ENCODE measurements at regions not wholly inside any gene's neighbourhood (a gene's known extent, or its start where the extent isn't known, plus 50 kb on each side); places are given as distances from the start of the nearest gene placed in this dataset.

DNA sequence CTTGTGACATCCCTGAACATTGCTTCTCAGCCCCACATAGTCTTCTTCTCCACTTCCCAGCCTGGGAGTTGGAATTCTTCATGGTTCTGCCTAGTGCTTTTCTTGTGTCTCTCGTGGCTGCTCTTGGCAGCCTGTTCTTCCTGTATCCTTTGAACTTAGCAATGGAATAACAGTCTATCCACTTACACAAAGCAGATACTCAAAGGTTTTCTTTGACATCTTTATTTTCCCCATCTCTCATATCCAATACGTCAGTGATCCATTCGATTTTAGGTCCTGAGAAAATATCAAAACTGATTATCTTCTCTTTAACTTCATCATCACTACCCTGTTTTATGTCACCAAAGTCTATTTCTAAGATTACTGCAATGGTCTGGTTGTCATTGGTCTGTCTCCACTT lies 1091.2 kb upstream of the PIK3C3 start:
- no peak for DNase-seq

DNA sequence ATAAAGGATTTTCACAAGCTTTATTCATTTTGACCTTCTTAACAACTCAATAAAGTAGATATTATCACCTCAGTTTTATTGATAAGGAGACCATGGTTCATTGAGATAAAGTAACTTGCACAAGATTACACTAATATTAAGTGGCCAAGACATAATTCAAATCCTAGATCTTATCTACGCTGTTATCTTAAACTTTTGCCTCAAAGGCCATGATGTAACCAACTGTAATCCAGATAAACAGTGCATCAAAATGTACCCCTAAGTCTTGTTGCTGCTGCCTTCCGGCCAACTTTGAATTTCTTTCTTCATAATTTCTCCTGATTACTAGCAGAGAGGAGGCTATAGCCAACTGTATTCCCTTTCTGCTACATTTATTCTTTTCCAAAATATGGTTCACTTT lies 1094.8 kb upstream of the PIK3C3 start:
- DNase-seq = no peak

DNA sequence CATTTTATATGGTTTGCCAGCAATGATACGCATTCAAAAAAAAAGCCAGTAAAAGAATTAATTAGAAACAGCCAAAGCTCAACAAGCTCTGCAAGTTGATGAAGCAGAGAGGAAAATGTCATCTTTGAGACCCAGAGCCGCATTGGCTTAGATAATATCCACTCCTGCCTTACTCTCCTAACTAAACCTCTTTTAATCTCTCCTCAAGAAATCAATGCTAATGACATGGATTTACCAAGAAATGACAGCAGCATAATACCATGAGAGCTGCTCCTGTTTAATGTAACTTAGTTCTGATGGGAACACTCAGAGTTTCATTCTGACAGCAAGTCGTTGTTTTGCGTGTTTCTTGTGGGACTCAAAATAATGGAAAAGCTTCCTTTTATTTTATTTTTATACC lies 1099.4 kb upstream of the PIK3C3 start:
- DNase-seq = no peak

DNA sequence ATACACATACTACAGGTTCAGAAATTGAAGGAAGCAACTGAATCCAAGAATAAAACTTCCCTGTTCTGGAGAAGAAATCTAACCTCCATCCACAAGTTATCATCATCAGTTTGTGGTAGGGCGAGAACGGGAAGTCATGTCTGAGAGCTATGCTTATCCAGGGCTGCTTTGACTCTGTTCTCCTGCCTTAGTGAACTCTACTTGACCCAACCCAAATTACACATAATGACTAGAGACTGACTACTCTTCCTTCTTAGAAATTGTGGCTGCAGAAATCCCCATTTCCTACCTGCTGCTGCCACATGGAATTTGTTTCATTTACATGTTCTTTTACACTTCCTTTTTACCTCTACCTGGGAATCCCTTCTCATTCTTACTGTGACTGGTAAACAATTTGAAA lies 1102.6 kb upstream of the PIK3C3 start:
- no peak for DNase-seq

DNA sequence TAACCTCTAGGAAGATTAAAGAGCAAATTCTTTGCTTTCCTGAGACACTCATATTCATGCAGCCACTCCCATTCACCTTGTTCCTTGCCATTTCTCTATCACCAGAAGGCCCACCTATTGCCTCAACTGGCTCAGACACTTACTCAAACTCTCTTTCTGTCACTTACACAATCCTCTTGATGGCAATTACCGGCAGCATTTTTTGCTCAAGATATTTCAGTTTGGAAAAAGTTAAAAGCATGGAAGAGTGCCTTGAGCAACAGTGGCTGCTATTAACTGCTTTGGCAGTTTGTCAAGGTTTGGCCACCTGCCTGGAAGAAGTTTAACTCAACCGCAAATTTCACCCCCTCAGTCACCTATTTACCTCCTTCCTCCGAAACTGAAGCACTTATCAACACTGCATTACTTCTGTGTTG lies 1104.0 kb upstream of the PIK3C3 start:
- DNase-seq = no peak

DNA sequence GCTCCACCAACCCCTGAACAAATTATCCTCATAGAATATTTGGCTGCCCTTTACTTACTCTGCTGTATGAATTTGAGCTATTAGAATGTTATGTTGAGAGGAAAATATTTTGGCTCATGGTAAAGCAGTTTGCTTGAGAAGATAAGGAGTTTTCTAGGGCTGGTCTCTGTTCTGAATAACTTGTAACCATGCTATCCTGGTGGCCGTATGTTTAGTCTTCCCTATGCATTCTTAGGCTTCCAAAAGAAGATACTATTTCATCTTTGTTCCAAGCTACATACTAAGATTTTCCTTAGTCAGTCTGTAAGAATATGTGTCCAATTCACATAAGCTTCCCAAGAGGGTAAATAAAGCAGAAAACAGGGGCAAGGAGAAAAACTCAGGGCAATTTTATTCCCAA lies 1105.1 kb upstream of the PIK3C3 start:
- no peak for DNase-seq

DNA sequence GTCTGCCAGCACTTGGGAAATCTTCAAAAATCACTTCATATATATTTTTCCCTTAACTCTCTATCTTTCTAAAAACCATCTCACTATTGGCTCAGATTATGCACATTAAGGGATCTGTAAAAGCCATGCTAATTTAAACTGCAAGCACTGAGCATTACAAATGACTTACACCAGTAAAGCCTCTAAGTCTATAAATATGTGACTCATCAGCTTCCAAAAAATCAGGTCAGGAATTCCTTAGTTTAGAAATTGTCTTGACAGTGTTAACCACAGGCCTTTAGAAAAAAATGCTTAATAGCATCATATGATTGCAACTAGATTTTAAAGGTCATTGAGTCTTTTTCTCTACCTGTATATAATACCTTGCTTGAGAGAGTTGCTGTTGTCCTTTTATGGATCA lies 1113.6 kb upstream of the PIK3C3 start:
- DNase-seq = no peak

DNA sequence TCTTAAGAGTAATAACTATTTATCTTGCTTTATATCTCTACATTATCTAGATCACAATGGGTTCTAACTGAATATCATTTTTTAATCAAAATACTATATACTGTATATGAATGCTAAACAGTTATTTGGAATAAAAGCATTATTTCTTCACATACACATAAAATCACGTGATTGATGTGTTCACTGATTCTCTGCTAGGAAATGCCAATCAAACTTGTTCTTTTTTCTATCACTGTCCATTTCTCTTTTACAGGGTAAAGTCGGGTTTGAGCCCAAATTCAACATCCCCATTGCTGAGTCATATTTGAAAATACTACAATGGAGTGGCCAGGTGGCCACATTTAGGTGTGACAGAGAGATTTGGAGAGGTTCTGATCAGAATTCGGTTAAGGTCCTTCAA lies 1114.0 kb upstream of the PIK3C3 start:
- DNase-seq = no peak

DNA sequence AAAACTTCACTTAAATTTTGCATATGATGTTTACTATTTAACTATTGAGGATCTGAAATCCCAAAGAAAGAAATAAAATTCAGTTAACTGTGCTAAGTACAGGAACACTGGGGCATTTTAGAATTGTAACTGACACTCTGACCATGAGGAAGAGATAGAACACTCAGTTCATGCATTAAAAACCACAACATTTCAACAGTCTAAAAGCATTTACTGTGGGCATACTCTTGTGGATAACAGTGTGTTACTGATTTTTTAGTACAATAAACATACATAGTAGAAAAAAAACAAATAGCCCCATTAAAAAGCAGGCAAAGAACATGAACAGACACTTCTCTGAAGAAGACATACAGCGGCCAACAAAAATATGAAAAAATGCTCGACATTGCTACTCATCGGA lies 1122.7 kb upstream of the PIK3C3 start:
- no peak for DNase-seq

DNA sequence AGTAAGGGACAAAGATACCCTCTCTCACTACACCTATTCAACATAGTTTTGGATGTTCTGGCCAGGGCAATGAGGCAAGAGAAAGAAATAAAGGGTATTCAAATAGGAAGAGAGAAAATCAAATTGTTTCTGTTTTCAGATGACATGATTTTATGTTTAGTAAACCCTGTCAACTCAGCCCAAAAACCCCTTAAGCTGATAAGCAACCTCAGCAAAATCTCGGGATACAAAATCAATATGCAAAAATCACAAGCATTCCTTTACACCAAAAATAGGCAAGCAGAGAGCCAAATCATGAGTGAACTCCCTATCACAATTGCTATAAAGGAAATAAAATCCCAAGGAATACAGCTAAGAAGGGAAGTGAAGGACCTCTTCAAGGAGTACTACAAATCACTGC lies 1130.7 kb upstream of the PIK3C3 start:
- no peak for DNase-seq

DNA sequence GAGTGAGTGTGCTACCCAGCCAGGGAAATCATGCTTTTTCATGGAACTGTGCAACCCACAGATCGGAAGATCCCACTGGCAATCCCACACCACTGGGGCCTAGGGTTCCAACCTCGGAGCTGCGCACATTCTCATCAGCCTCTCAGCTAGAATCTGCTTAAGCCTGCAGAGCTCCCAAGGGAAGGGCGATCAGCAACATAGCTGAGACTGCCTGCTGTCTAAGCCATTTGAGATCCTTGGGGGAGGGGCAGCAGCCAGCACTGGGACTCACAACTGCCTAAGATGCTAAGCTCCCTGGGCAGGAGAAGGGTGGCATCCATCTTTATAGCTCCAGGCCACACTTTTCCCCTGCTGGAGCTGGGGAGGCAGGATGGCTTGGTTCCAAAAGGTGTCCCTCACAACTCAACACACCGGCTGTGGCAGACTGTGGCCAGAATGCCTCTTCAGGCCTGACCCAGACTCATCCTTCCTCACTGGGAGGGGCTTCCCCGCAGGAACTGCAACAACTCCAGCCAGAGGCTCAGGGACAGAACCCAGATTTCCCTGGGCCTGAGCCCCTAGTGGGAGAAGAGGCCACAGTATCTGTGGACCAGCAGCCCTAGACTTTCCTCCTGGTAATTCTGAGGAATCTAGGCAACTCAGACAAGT lies 1133.3 kb upstream of the PIK3C3 start:
- DNase-seq = no peak

DNA sequence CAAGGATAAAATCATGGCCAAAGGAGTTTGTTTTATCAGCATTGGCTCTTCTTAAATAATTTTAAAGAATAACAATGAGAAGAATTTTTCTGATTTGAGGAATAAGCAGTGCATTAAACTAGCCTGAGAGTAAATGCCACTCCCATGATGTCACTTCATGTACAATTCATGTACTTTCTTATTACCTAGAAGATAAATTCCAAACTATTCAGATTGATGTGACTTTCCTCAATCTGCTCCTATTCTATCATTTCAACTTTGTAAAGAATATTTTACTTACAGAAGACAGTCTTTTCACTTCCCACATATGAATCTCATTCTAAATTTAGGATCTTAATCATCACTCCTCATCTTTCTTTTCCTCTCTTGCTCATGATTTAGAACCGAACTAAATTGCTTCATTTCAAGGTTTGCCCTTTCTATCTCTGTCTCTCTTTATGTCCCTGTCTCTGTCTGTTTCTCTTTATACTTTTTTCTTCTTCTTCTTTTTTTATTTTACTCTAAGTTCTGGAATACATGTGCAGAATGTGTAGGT lies 1142.0 kb upstream of the PIK3C3 start:
- no peak for DNase-seq

DNA sequence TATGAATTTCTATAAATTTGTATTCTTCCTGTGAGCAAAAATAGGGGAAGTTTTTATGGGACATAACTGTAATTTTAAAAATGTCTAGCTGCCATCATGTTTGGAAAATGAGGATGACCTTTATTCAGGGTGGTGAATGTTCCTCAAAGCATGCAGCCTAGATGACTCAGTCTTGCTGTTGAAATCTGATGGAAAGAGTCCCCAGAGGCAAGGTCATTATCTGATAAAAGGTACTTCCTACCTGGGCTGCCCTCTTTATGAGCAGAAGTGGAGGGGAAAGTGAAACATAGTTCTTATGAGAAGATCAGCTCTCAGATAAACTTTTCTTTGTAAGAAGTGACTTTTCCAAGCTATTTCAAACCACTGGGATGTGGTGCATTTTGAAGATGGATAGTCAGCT lies 1144.7 kb upstream of the PIK3C3 start:
- no peak for DNase-seq

DNA sequence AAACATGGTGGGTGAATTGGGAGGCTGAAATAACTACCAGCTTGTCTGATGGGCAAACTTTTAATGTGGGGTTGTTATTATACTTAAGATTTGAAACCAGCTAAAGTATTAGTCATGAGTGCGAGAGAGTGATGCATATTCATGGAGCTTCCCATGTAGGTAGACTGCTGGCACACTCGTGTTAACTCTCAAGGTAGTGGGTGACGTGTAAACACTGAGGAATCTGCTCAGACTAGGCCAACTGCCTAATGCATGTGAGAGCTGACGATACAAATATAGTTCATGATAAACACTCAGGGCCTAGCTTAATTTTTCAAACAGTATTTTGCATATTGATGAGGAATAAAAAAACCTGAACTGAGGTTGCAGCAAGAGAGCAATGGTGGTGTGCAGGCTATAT lies 1165.7 kb upstream of the PIK3C3 start:
- no peak for DNase-seq

DNA sequence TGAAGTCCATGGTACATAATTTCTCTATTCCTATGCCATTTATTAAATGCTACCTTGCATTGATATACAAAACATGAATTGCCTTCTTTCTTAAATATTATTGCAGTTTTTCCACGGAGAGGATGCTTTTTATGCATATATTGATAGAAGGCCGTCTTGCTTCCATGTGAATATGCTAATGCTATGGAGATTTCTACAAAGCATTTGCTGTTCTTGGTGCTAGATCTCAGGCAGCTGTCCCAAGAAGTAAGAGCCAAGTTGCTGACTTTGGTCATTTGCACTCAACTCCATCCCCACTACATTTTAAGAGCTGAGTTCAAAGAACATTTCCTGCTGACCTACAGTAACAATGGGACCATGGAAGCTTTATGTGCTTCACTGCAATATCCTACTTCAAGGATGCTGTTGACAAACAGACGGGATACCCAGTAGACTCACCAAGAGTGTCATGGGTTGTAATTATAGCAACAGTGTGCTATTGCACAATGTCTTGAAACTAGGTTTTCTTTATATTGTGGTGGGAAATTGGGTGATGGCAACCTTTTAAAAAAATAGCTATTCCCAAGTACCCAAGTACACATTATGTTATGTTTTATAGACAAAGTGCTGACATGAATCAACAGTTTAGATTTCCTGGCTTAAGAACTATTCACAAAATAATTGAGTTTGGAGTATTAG lies 1172.4 kb upstream of the PIK3C3 start:
- DNase-seq = no peak

DNA sequence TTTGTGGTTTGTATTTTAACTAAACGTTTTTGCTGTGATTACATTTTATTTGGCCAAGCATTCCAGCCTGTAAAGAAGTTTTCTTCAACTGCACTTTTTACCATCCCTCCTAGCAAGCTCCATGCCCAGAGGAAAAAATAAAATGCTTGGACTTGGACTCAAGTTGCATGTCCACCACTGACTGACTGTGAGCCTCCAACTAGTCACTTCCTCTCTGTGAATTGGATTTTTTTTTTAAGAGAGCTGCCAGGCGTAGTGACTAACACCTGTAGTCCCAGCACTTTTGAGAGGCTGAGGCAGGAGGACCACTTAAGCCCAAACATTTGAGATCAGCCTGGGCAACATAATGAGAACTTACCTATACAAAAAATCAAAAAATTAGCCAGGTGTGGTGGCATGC lies 1185.2 kb upstream of the PIK3C3 start:
- DNase-seq = no peak

DNA sequence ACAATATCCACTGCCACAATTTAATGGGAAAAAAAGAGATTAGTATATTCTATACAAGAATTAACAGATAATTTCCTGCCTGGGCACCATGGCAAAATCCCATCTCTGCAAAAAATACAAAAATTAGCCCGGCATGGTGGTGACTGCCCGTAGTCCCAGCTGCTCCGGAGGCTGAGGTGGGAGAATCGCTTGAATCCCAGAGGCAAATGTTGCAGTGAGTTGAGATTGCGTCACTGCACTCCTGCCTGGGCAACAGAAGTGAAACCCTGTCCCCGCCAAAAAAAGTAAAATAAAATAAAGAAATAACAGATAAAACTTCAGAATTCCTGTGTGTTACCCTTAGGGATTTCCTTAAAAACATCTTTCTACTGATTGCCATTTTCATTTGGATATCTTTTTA lies 1194.8 kb upstream of the PIK3C3 start:
- DNase-seq = no peak

DNA sequence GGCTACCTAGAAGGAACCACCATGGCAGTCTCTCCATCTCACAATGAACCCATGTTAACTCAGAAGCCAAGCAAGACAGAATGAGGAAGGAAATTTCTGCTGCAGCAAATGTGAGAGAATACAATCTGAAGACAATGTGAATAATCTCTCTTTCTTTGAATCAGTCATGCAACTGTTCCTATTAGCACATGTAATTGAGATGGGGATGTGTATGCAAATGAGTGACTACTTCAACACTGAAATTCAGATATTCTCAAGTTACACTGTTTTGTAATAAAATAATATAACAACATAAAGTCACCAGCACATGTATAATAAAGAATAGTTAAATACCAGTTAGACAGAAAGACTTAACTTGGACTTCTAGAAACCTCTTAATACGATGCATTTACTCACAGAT lies 1200.6 kb upstream of the PIK3C3 start:
- DNase-seq = no peak

DNA sequence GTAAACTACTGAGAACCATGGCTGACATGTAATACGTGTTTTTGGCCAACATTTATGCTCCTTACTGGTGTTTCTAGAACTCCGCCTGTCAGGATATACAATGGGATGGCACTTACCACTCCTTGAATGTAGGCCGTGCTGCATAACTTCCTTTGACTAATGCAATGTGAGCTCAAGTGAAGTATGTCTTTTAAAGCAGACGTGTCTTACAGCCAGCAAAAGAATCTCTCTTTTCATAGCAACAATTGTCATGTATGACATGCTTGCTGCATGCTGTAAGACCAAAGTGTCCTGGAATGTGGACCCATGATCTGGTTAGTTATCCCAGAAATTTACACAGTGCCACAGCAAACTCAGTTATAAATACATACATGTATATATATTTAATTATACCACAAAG lies 1202.7 kb upstream of the PIK3C3 start:
- no peak for DNase-seq

DNA sequence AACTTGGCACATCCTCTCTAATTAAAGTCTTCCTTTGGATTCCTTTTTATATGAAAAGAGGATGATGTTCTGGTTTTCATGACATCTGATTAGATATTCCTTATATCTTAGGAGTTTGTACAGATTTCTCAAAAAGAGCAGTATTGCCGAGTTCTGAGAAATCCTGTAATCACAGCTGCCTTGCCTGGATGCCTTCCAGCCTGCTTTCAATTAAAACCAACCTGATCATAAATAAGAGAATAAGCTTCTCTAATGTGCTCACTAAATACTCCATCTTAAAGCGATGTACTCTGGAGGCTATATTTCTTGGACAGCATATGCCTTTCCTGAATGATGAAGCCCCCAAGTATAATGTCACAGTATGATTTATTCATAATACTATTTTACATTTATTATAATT lies 1203.8 kb upstream of the PIK3C3 start:
- DNase-seq = no peak

DNA sequence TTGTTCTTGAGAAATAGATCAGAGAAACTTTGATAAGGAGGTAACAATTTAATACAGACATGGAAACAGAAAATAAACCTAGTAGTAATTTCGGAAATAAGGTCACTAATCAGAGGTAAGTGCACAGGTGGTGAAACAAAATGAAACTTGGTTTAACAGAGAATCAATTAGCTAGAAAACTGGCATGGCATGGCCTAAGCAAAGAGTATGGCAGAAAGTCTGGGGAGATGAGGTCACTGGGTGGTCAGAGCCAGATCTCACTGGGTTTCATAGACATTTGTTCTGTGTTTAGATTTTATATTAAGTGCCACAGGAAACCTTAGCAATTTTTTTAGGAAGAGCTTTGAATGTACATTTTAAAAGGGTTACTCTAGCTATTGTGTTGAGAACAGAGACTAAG lies 1216.0 kb upstream of the PIK3C3 start:
- no peak for DNase-seq

DNA sequence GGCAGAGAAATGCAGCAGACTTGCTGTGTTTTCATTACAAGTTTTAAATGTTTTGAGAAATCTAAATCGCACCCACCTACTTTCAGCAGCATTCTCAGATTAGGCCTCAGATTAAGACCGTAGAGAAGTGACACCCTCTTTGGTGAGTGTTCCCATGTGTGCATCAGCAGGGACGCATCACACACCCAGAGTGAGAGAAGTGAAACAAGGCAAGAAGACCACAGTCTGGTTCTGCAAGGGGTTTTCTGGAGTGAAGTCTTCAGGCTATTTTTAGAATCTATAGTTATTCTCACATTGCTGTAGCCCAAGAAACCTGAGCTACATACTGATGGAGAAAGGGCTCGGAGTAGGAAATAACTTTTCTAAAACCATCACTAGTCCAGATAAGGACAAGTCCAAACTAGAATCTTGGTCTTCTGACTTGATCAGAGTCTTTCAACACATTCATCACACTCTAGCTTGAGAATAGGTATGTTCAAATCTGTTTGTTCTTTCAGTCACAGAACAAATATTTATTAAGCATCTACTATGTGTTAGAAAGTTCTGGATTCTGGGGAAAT lies 1216.6 kb upstream of the PIK3C3 start:
- no peak for DNase-seq

DNA sequence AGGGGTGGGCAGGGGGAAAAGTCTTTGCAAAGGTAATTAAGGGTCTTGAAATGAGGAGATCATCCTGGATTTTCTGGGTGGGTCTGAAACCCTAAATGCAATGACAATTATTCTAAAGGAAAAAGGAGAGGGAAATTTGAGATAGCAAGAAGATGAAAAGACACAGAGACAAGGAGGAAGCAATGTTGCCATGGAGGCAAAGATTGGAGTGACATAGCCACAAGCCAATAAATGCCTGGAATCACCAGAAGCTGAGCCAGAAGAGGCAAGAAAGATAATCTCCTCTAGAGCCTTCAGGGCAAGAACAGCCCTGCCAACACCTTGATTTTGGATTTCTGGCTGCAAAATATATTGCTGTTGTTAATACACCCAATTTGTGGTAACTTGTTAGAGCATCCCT lies 1246.3 kb upstream of the PIK3C3 start:
- no peak for DNase-seq

DNA sequence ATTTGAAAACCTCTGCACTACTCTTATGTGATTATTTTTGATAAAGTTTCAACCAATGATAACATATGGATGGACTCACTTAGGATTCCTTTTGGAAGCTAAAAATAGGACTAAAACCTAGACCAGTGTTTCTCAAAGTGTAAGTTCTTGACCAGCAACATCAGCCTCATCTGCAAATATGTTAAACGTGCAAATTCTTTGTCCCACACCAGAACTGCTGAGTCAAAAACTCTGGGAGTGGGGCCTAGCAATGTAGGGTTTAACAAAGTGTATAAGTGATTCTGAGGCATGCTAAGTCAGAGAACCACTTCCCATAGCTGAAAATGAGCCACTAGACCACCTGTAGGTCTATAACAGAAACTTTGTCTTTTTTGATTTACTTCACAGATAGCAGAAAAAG lies 1247.2 kb upstream of the PIK3C3 start:
- no peak for DNase-seq

DNA sequence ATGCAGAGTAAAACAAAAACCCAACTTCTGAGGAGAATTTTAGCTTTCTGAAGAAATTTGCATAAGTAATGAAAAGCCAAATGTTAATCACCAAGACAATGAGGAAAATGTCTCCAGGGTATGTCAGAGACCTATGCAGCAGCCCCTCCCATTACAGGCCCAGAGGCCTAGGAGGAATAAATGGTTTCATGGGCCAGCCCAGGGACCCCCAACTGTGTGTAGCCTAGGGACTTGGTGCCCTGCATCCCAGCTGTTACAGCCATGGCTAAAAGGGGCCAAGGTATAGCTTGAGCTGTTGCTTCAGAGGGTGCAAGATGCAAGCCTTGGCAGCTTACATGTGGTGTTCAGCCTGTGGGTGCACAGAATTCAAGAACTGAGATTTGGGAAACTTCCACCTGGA lies 1256.9 kb upstream of the PIK3C3 start:
- no peak for DNase-seq

Data from cerebellar nuclear complex (tissue), 1 donor.